NCI-H1930 (cell line): ENCODE measurements at regions not wholly inside any gene's neighbourhood (a gene's known extent, or its start where the extent isn't known, plus 50 kb on each side); places are given as distances from the start of the nearest gene placed in this dataset.

Experiments
- DNase-seq, 2 experiments: peaks; one replicate each; lab custom pipeline; 2025; lab: John Stamatoyannopoulos, UW

GRCh38 chr7:26603631-26604030 lies 260.8 kb downstream of the SKAP2 start:
- no peak for DNase-seq

- no peak for DNase-seq
Measured at GRCh38 chr7:26608402-26608801, 256.0 kb downstream of the SKAP2 start.

GRCh38 chr7:26609082-26609481 lies 255.3 kb downstream of the SKAP2 start:
- DNase-seq, result no peak

GRCh38 chr7:26609532-26609931 lies 254.9 kb downstream of the SKAP2 start:
- no peak for DNase-seq

GRCh38 chr7:26612742-26613141 lies 251.6 kb downstream of the SKAP2 start:
- no peak for DNase-seq

- DNase-seq, result no peak
Measured at GRCh38 chr7:26614503-26614902, 249.9 kb downstream of the SKAP2 start.

GRCh38 chr7:26616235-26616634 lies 248.2 kb downstream of the SKAP2 start:
- DNase-seq, result no peak

GRCh38 chr7:26617066-26617465 lies 247.3 kb downstream of the SKAP2 start:
- DNase-seq, result no peak
